ENCODE measurements at regions not wholly inside any gene's neighbourhood (a gene's known extent, or its start where the extent isn't known, plus 50 kb on each side); places are given as distances from the start of the nearest gene placed in this dataset.

GRCh38 chr1:65486613-65487012 lies 66.1 kb downstream of the LEPR start:
- Histone ChIP-seq H2AFZ (no peak overlapping the region), H3K79me2 (replicated peaks; ENCODE audit: insufficient read depth) (no peaks in the 10 kb centered on the region), H3F3A (replicated peaks; ENCODE audit: low read depth) (no peaks in the 10 kb centered on the region), H3K27me3 (ENCODE audit: insufficient read depth) (no peaks in the 10 kb centered on the region), H3K4me3 (no peak overlapping the region), H3K9me2 (ENCODE audit: insufficient read depth) (no peaks in the 10 kb centered on the region), H3K27ac (ENCODE audit: low read depth) (no peak overlapping the region), H3K4me1 (ENCODE audit: insufficient read depth) (no peaks in the 10 kb centered on the region), H4K20me1 (replicated peaks; ENCODE audit: insufficient read depth) (no peaks in the 10 kb centered on the region), H3K36me3 (ENCODE audit: insufficient read depth) (no peaks in the 10 kb centered on the region), H3K4me2 (no peak overlapping the region)
- no peaks in the 10 kb centered on the region for H3K9me3 Mint-ChIP-seq
- H3K4me1 Mint-ChIP-seq, result no peaks in the 10 kb centered on the region
- H3K4me3 Mint-ChIP-seq, result no peak overlapping the region
- TF ChIP-seq ZNF331 (CRISPR knock-in tag; IDR thresholded peaks at IDR 0.05; ENCODE audit: low read depth) (no peak), ETS1 (IDR thresholded peaks at IDR 0.05) (no peak), POLR2AphosphoS5 (IDR thresholded peaks at IDR 0.05; ENCODE audit: low read depth) (no peak), ZNF462 (CRISPR knock-in tag; IDR thresholded peaks at IDR 0.05) (no peak), JUNB (IDR thresholded peaks at IDR 0.05; ENCODE audit: unreplicated experiment) (no peak), REST (IDR thresholded peaks at IDR 0.05; ENCODE audit: unreplicated experiment) (no peak), ZNF114 (CRISPR knock-in tag; IDR thresholded peaks at IDR 0.05) (no peak), CREB1 (CRISPR knock-in tag; IDR thresholded peaks at IDR 0.05; ENCODE audit: low read depth) (no peak), CTCF (conservative IDR thresholded peaks at IDR 0.05; ENCODE audit: low read depth in 2 of 2) (no peak), EZH2phosphoT487 (IDR thresholded peaks at IDR 0.05; ENCODE audit: unreplicated experiment) (no peak), NANOG (IDR thresholded peaks at IDR 0.05; ENCODE audit: borderline replicate concordance) (no peak), EZH2 (IDR thresholded peaks at IDR 0.05; ENCODE audit: low read depth, unreplicated experiment) (no peak)
- no peaks in the 10 kb centered on the region for H3K36me3 Mint-ChIP-seq (ENCODE audit: low read depth)
- H3K27ac Mint-ChIP-seq, result no peak overlapping the region
- DNase-seq (ENCODE audit: low spot score) (no peak), ATAC-seq (no peak)
- H3K27me3 Mint-ChIP-seq (ENCODE audit: insufficient read depth, low read depth, poor library complexity), result no peaks in the 10 kb centered on the region
